T-helper 1 cell treated with Interleukin-12 subunit alpha and Interleukin-12 subunit beta and Interleukin-4 antibody, amounts not matched to agents 30 μg/mL and 1 μg/mL, for 36 hours (primary cell): ENCODE measurements at regions not wholly inside any gene's neighbourhood (a gene's known extent, or its start where the extent isn't known, plus 50 kb on each side); places are given as distances from the start of the nearest gene placed in this dataset.

ENCODE experiments used
- H3K27ac Mint-ChIP-seq: one replicate; pipeline ENCODE4 v1.8.0; 2021; ENCODE audit warnings: mild to moderate bottlenecking, mixed read lengths
- H3K27me3 Mint-ChIP-seq: one replicate; pipeline ENCODE4 v1.8.0; 2021; ENCODE audit warnings: low read depth, mixed read lengths
- H3K36me3 Mint-ChIP-seq: one replicate; pipeline ENCODE4 v1.8.0; 2021; ENCODE audit warnings: low read depth, mixed read lengths
- H3K4me1 Mint-ChIP-seq: one replicate; pipeline ENCODE4 v1.8.0; 2021; ENCODE audit warnings: low read depth, mixed read lengths
- H3K4me3 Mint-ChIP-seq: one replicate; pipeline ENCODE4 v1.8.0; 2021; ENCODE audit warnings: mild to moderate bottlenecking, moderate library complexity, mixed read lengths
- H3K9me3 Mint-ChIP-seq: one replicate; pipeline ENCODE4 v1.8.0; 2021; ENCODE audit warnings: mixed read lengths

DNA sequence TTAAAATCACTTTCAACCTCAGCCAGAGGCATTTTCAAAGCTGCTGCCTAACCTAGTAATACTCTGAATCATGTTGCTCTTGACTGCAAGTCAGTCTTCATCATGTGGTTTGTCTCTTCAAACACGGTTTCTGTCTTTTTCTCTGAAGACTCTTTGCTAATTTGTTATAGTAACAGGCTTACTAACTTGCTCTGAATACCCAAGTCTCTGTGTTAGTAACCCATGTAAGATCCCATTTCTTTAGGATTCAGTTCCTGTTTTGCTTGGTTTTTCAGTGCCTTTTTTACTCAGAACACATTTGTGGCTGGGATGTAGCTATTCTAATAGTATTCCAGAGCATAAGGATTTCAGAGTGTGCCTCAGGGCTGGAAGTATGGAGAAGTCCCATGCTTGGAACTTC lies 1450.6 kb upstream of the IGFBP7 start:
- Mint-ChIP-seq H3K36me3 (no peaks in the 10 kb centered on the region), H3K4me1 (no peaks in the 10 kb centered on the region), H3K27ac (no peak overlapping the region), H3K9me3 (peaks cover 4% of the 10 kb centered on the region), H3K27me3 (no peaks in the 10 kb centered on the region), H3K4me3 (no peak overlapping the region)

- H3K27me3 Mint-ChIP-seq: no peaks in the 10 kb centered on the region
- no peaks in the 10 kb centered on the region for H3K4me1 Mint-ChIP-seq
- H3K36me3 Mint-ChIP-seq: no peaks in the 10 kb centered on the region
- H3K4me3 Mint-ChIP-seq: no peak overlapping the region
- H3K27ac Mint-ChIP-seq: no peak overlapping the region
- H3K9me3 Mint-ChIP-seq: peaks cover 4% of the 10 kb centered on the region
Measured at GRCh38 chr4:58553679-58554078, 1443.5 kb upstream of the IGFBP7 start.

DNA sequence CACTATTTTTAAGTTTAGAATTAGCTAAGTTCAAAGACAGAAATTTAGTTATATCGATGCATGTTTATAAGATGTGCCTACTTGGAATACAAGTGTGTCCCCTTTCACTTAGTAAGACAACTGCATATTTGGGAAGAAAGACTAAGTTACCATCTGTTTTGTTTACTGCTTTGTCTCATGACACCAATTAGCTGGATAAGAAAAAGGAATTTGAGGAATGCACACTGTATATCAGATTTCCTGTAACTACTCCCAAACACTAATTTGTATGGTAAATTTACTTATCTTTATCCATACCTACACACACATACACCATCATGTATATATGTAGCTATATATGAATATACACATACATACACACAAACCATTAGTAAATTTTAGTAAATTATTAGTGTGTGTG lies 1442.8 kb upstream of the IGFBP7 start:
- Mint-ChIP-seq H3K27me3 (no peaks in the 10 kb centered on the region), H3K27ac (no peak overlapping the region), H3K4me1 (no peaks in the 10 kb centered on the region), H3K4me3 (no peak overlapping the region), H3K36me3 (no peaks in the 10 kb centered on the region), H3K9me3 (peaks cover 4% of the 10 kb centered on the region)

GRCh38 chr4:58551676-58552075 lies 1441.5 kb upstream of the IGFBP7 start:
- Mint-ChIP-seq H3K27ac (no peak overlapping the region), H3K27me3 (no peaks in the 10 kb centered on the region), H3K36me3 (no peaks in the 10 kb centered on the region), H3K4me1 (no peaks in the 10 kb centered on the region), H3K9me3 (peaks cover 4% of the 10 kb centered on the region), H3K4me3 (no peak overlapping the region)

GRCh38 chr4:58543465-58543864 lies 1433.3 kb upstream of the IGFBP7 start:
- no peak overlapping the region for H3K27ac Mint-ChIP-seq
- H3K9me3 Mint-ChIP-seq: peaks cover 18% of the 10 kb centered on the region
- H3K36me3 Mint-ChIP-seq: no peaks in the 10 kb centered on the region
- H3K4me3 Mint-ChIP-seq: no peak overlapping the region
- H3K4me1 Mint-ChIP-seq: no peaks in the 10 kb centered on the region
- no peaks in the 10 kb centered on the region for H3K27me3 Mint-ChIP-seq

DNA sequence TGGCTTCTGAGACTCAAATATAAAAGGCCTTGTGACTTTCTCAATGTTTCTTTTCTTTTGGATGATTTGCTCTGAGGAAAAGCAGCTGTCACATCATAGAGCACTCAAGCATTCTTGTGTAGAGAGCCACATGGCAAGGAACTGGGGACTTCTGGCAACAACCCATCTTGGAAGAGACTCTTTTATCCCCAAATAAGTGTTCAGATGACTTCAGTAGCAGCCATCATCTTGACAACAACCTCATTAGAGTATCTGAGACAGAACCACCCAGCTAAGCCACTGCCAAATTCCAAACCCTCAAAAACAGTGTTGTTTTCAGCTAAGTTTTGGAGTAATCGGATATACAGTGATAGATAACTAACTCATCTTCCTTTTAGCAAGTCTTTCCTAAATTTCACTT lies 1431.7 kb upstream of the IGFBP7 start:
- Mint-ChIP-seq H3K9me3 (peaks cover 18% of the 10 kb centered on the region), H3K27ac (no peak overlapping the region), H3K36me3 (no peaks in the 10 kb centered on the region), H3K4me3 (no peak overlapping the region), H3K4me1 (no peaks in the 10 kb centered on the region), H3K27me3 (no peaks in the 10 kb centered on the region)

DNA sequence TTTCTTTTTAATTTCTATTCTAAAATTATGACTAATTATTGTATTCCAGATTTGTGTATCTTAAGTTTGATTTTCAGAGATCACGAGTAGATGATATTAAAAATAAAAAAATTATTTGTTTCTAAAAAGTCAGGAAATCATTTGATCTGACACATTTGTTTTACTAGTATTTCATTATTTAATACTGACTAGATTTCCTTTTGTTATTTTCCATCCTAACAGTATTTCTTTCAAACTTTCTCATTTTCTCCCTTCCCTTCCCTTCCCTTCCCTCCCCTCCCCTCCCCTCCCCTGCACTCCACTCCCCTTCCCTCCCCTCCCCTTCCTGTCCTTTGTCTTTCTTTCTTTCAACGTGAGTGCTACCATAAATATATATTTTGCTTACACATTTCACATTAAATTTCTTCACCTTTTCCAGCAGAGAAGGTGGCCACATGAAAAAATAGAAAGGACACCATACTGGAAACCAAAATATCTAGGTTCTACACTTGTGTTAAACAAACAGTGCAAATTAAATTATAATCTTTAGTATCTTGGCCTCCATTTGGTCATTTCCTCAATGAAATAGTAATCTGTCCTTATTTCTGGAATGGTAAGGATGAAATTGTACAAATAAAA lies 1412.7 kb upstream of the IGFBP7 start:
- Mint-ChIP-seq H3K27me3 (no peaks in the 10 kb centered on the region), H3K27ac (no peak overlapping the region)

DNA sequence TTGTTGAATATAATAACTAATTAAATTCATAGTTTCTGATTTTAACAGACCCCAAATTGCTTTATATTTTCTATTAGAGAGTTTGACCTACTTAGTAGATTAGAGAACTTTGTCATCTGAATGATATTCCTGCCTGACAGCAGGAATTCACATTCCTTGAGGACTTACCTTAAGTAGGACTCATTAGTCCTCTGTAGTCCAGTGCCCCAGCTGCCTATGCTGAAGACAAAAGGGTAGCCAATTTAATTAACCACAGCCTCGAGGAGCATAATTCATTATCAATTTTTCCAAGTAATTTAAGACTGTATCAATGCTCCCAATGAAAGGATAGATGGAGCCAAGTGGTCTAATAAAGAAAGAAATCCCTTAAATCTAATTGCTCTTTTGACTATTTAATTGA lies 1405.0 kb upstream of the IGFBP7 start:
- Mint-ChIP-seq H3K4me3 (no peak overlapping the region), H3K27me3 (no peaks in the 10 kb centered on the region), H3K27ac (no peak overlapping the region), H3K36me3 (no peaks in the 10 kb centered on the region), H3K9me3 (peaks cover 8% of the 10 kb centered on the region), H3K4me1 (no peaks in the 10 kb centered on the region)

More for the DNA sequence above, 1412.7 kb upstream of the IGFBP7 start:
- H3K4me3 Mint-ChIP-seq: no peak overlapping the region
- peaks cover 10% of the 10 kb centered on the region for H3K9me3 Mint-ChIP-seq
- H3K4me1 Mint-ChIP-seq: no peaks in the 10 kb centered on the region
- no peaks in the 10 kb centered on the region for H3K36me3 Mint-ChIP-seq

DNA sequence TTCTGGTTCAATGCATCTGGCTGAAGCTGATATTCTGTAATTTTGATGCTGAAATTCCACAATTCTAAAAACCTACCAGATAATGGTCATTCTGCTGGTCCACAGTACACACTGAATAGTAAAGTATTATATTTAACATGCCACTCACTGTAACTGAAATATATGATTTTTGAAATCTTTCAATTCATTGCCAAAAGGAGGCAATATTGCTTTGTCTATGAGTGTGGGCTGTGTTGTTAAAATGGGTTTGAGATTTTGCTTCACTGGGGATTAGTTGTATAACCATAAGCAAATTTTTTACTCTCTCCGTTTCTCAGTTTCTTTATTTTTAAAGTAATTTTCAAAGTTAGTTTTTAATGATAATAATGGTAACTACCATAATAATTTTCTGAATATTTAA lies 1404.1 kb upstream of the IGFBP7 start:
- no peaks in the 10 kb centered on the region for H3K36me3 Mint-ChIP-seq
- H3K27me3 Mint-ChIP-seq: no peaks in the 10 kb centered on the region
- H3K9me3 Mint-ChIP-seq: peaks cover 1% of the 10 kb centered on the region
- H3K4me1 Mint-ChIP-seq: no peaks in the 10 kb centered on the region
- no peak overlapping the region for H3K4me3 Mint-ChIP-seq
- H3K27ac Mint-ChIP-seq: no peak overlapping the region

GRCh38 chr4:58510652-58511051 lies 1400.5 kb upstream of the IGFBP7 start:
- Mint-ChIP-seq H3K4me3 (no peak overlapping the region), H3K4me1 (no peaks in the 10 kb centered on the region), H3K27me3 (no peaks in the 10 kb centered on the region), H3K27ac (no peak overlapping the region), H3K9me3 (no peaks in the 10 kb centered on the region), H3K36me3 (no peaks in the 10 kb centered on the region)

GRCh38 chr4:58507079-58507478 lies 1396.9 kb upstream of the IGFBP7 start:
- H3K36me3 Mint-ChIP-seq: no peaks in the 10 kb centered on the region
- no peaks in the 10 kb centered on the region for H3K27me3 Mint-ChIP-seq
- H3K27ac Mint-ChIP-seq: no peak overlapping the region
- no peaks in the 10 kb centered on the region for H3K4me1 Mint-ChIP-seq
- H3K9me3 Mint-ChIP-seq: no peaks in the 10 kb centered on the region
- no peak overlapping the region for H3K4me3 Mint-ChIP-seq

DNA sequence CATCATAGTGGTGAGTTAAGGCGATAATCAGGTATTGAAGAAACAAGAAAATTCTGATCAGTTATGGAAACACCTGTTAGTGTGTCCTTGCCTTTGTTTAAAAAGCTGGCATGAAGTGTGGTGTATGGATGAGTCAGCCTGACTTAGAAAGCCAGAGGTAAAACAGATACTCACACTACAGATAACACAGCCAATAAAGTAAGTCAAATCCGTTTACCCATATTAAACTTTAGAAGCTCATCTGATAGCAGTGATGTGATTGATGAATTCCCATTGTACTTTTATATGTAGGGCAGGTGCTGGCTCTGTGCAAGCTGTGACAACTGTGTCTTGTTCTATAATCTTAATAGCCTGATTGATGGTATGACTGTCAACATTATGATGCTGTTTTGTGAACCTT lies 1392.7 kb upstream of the IGFBP7 start:
- peaks cover 6% of the 10 kb centered on the region for H3K9me3 Mint-ChIP-seq
- H3K4me1 Mint-ChIP-seq: no peaks in the 10 kb centered on the region
- H3K36me3 Mint-ChIP-seq: no peaks in the 10 kb centered on the region
- no peak overlapping the region for H3K27ac Mint-ChIP-seq
- H3K27me3 Mint-ChIP-seq: no peaks in the 10 kb centered on the region
- H3K4me3 Mint-ChIP-seq: no peak overlapping the region

GRCh38 chr4:58499182-58499581 lies 1389.0 kb upstream of the IGFBP7 start:
- no peaks in the 10 kb centered on the region for H3K27me3 Mint-ChIP-seq
- H3K4me3 Mint-ChIP-seq: no peak overlapping the region
- H3K27ac Mint-ChIP-seq: no peak overlapping the region
- H3K4me1 Mint-ChIP-seq: no peaks in the 10 kb centered on the region
- peaks cover 10% of the 10 kb centered on the region for H3K9me3 Mint-ChIP-seq
- H3K36me3 Mint-ChIP-seq: no peaks in the 10 kb centered on the region

DNA sequence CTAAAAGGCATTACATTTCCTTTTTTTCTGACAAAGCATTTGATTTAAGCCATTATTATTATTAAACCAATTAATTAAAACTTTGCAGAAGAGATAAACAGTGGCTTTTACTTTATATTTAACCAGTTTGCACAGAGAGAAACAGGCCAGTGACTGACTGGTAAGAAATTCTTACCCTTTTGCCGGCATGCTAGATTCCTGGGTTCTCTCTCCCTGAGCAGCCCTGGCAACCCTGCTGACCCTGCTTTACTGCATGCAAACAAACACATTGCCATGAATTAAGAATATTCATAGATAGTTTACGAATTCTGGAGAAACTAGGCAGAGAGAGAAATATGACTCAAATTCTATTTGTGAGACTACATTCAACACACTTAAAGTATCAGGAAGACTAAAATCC lies 1381.4 kb upstream of the IGFBP7 start:
- no peak overlapping the region for H3K27ac Mint-ChIP-seq
- peaks cover 12% of the 10 kb centered on the region for H3K9me3 Mint-ChIP-seq
- no peaks in the 10 kb centered on the region for H3K4me1 Mint-ChIP-seq
- no peak overlapping the region for H3K4me3 Mint-ChIP-seq
- H3K36me3 Mint-ChIP-seq: no peaks in the 10 kb centered on the region
- H3K27me3 Mint-ChIP-seq: no peaks in the 10 kb centered on the region

- Mint-ChIP-seq H3K4me3 (no peak overlapping the region), H3K4me1 (no peaks in the 10 kb centered on the region), H3K36me3 (no peaks in the 10 kb centered on the region), H3K9me3 (peaks cover 6% of the 10 kb centered on the region), H3K27me3 (no peaks in the 10 kb centered on the region), H3K27ac (no peak overlapping the region)
Measured at GRCh38 chr4:58477950-58478349, 1367.8 kb upstream of the IGFBP7 start.

GRCh38 chr4:58477513-58477912 lies 1367.3 kb upstream of the IGFBP7 start:
- H3K27ac Mint-ChIP-seq: no peak overlapping the region
- no peak overlapping the region for H3K4me3 Mint-ChIP-seq
- H3K4me1 Mint-ChIP-seq: no peaks in the 10 kb centered on the region
- H3K36me3 Mint-ChIP-seq: no peaks in the 10 kb centered on the region
- peaks cover 6% of the 10 kb centered on the region for H3K9me3 Mint-ChIP-seq
- no peaks in the 10 kb centered on the region for H3K27me3 Mint-ChIP-seq
